HepG2 (cell line): ENCODE measurements at regions not wholly inside any gene's neighbourhood (a gene's known extent, or its start where the extent isn't known, plus 50 kb on each side); places are given as distances from the start of the nearest gene placed in this dataset.

Experiments
- ARHGAP35 ChIP-seq: sonication (generic); formaldehyde crosslinking; IDR thresholded peaks from 2 replicates; pipeline ENCODE4 v1.9.0; 2022; ENCODE audit warnings: mild to moderate bottlenecking, inconsistent platforms, moderate library complexity, missing genetic modification reagents, borderline replicate concordance
- ATF1 ChIP-seq: IDR thresholded peaks from 2 replicates; pipeline ENCODE4 v1.6.1; 2016; ENCODE audit warnings: mild to moderate bottlenecking, control low read depth
- HOXA5 ChIP-seq: sonication (generic); formaldehyde crosslinking; IDR thresholded peaks from 2 replicates; pipeline ENCODE4 v1.4.0; 2020; ENCODE audit warnings: missing genetic modification reagents
- IRX3 ChIP-seq: sonication (generic); formaldehyde crosslinking; IDR thresholded peaks from 2 replicates; pipeline ENCODE4 v1.8.1; 2023; ENCODE audit warnings: mild to moderate bottlenecking, low read depth, missing genetic modification reagents, borderline replicate concordance
- PCBP1 ChIP-seq: fragments of 200-400 bp; formaldehyde crosslinking; IDR thresholded peaks from 2 replicates; pipeline ENCODE4 v1.6.1; 2017; ENCODE audit warnings: mild to moderate bottlenecking, low read depth, low read length, borderline replicate concordance
- ZBTB42 ChIP-seq: sonication (generic); formaldehyde crosslinking; IDR thresholded peaks from 2 replicates; pipeline ENCODE4 v1.5.0; 2020; ENCODE audit warnings: mild to moderate bottlenecking, missing genetic modification reagents
- ZNF468 ChIP-seq: sonication (generic); formaldehyde crosslinking; IDR thresholded peaks from 2 replicates; pipeline ENCODE4 v1.8.0; 2022; ENCODE audit warnings: mild to moderate bottlenecking, moderate library complexity, missing genetic modification reagents
- TF ChIP-seq, protein P1 (sequence below): sonication (generic); formaldehyde crosslinking; IDR thresholded peaks from 2 replicates; pipeline ENCODE4 v1.5.1; 2020; ENCODE audit warnings: mild to moderate bottlenecking, moderate library complexity, missing genetic modification reagents
- TF ChIP-seq, protein P2 (sequence below), 2 experiments: sonication (generic) in 1 of 2; formaldehyde crosslinking in 1 of 2; IDR thresholded peaks; 2 replicates each; pipeline versions ENCODE4 v1.5.1 to v1.6.1; 2011 to 2020; ENCODE audit warnings: borderline replicate concordance in 1 of 2, low read depth in 1 of 2, low read length in 1 of 2, mild to moderate bottlenecking in 1 of 2, missing genetic modification reagents in 1 of 2, moderate library complexity in 1 of 2
- TF ChIP-seq, protein P3 (sequence below): sonication (generic); formaldehyde crosslinking; IDR thresholded peaks from 2 replicates; pipeline ENCODE4 v1.5.0; 2020; ENCODE audit warnings: mild to moderate bottlenecking, missing genetic modification reagents, moderate library complexity
- TF ChIP-seq, protein P4 (sequence below), 2 experiments: IDR thresholded peaks; 2 replicates each; pipeline ENCODE4 v1.6.1; 2011 to 2012; ENCODE audit warnings: low read length in 2 of 2, borderline replicate concordance in 1 of 2, low read depth in 1 of 2, mild to moderate bottlenecking in 1 of 2, moderate library complexity in 1 of 2
- TF ChIP-seq, protein P5 (sequence below): IDR thresholded peaks from 2 replicates; pipeline ENCODE4 v1.6.1; 2016; ENCODE audit warnings: low read depth

DNA sequence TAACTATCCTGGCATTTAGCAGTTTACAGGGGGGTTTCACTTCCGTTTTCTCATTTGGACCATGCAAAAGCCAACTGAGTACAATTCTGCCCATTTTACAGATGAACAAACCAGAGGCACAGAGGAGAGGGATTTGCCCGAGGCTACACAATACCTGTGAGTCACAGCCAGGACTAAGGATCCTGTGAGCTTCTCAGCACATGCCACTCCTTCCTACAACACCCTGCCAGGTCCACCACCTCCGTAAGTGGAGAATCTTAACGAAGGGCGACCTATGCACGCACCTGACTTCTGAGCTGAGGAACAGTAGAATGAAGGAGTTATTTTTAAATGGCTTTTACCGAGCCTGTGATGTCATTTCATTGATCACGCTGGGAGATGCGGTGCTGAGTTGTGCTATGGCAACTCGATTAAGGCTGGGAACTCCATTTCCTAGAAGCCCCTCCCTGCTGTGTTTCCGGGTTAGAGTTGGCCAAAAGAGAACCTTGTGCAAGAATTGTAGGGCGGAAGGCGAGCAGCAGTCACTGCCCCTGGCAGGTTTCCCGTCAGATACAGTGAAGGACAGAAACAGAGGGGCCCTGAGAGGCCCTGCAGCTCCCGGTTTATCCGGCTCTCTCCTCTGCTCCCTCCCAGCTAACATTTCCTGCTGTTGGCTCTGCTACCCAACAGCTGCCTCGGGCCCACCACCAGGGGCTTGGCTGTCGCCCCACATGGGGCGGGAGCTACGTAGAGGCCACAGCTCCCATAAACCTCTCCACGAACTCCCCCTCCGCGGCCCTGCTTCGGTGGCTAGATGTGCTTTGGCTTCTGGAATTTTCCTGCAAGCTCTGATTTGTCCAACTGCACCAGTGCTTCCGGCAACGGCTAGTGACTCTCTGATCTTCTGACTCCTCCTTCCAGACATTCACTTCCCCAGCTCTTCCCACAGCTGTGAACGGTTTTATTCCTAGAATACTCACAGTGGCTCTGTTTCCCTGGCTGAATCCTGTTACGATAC, 75.1 kb upstream of the USP9X start (continued):
- TF ChIP-seq, protein P1, sequence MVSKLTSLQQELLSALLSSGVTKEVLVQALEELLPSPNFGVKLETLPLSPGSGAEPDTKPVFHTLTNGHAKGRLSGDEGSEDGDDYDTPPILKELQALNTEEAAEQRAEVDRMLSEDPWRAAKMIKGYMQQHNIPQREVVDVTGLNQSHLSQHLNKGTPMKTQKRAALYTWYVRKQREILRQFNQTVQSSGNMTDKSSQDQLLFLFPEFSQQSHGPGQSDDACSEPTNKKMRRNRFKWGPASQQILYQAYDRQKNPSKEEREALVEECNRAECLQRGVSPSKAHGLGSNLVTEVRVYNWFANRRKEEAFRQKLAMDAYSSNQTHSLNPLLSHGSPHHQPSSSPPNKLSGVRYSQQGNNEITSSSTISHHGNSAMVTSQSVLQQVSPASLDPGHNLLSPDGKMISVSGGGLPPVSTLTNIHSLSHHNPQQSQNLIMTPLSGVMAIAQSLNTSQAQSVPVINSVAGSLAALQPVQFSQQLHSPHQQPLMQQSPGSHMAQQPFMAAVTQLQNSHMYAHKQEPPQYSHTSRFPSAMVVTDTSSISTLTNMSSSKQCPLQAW (CRISPR knock-in tag), result no peak; the same call in none of the 2 replicates
- TF ChIP-seq PCBP1 (no peak), ARHGAP35 (CRISPR knock-in tag) (0 out of 2 replicates have a peak, but pooled peaks have one; percentile 31), HOXA5 (CRISPR knock-in tag) (peak; percentile 51; the same call in 1 of the 2 replicates), ATF1 (CRISPR knock-in tag) (peak; percentile 50; the same call in 1 of the 2 replicates), IRX3 (CRISPR knock-in tag) (no peak), ZBTB42 (CRISPR knock-in tag) (no peak), ZNF468 (CRISPR knock-in tag) (no peak)
- TF ChIP-seq, protein P2, sequence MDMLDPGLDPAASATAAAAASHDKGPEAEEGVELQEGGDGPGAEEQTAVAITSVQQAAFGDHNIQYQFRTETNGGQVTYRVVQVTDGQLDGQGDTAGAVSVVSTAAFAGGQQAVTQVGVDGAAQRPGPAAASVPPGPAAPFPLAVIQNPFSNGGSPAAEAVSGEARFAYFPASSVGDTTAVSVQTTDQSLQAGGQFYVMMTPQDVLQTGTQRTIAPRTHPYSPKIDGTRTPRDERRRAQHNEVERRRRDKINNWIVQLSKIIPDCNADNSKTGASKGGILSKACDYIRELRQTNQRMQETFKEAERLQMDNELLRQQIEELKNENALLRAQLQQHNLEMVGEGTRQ (IDR thresholded peaks at IDR 0.05; ENCODE audit: low read depth, low read length), result no peak
- TF ChIP-seq, protein P2 (CRISPR knock-in tag; IDR thresholded peaks at IDR 0.05; ENCODE audit: borderline replicate concordance), result no peak
- TF ChIP-seq, protein P3, sequence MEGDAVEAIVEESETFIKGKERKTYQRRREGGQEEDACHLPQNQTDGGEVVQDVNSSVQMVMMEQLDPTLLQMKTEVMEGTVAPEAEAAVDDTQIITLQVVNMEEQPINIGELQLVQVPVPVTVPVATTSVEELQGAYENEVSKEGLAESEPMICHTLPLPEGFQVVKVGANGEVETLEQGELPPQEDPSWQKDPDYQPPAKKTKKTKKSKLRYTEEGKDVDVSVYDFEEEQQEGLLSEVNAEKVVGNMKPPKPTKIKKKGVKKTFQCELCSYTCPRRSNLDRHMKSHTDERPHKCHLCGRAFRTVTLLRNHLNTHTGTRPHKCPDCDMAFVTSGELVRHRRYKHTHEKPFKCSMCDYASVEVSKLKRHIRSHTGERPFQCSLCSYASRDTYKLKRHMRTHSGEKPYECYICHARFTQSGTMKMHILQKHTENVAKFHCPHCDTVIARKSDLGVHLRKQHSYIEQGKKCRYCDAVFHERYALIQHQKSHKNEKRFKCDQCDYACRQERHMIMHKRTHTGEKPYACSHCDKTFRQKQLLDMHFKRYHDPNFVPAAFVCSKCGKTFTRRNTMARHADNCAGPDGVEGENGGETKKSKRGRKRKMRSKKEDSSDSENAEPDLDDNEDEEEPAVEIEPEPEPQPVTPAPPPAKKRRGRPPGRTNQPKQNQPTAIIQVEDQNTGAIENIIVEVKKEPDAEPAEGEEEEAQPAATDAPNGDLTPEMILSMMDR (CRISPR knock-in tag), result 0 out of 2 replicates have a peak, but pooled peaks have one; percentile 19
- TF ChIP-seq, protein P4, sequence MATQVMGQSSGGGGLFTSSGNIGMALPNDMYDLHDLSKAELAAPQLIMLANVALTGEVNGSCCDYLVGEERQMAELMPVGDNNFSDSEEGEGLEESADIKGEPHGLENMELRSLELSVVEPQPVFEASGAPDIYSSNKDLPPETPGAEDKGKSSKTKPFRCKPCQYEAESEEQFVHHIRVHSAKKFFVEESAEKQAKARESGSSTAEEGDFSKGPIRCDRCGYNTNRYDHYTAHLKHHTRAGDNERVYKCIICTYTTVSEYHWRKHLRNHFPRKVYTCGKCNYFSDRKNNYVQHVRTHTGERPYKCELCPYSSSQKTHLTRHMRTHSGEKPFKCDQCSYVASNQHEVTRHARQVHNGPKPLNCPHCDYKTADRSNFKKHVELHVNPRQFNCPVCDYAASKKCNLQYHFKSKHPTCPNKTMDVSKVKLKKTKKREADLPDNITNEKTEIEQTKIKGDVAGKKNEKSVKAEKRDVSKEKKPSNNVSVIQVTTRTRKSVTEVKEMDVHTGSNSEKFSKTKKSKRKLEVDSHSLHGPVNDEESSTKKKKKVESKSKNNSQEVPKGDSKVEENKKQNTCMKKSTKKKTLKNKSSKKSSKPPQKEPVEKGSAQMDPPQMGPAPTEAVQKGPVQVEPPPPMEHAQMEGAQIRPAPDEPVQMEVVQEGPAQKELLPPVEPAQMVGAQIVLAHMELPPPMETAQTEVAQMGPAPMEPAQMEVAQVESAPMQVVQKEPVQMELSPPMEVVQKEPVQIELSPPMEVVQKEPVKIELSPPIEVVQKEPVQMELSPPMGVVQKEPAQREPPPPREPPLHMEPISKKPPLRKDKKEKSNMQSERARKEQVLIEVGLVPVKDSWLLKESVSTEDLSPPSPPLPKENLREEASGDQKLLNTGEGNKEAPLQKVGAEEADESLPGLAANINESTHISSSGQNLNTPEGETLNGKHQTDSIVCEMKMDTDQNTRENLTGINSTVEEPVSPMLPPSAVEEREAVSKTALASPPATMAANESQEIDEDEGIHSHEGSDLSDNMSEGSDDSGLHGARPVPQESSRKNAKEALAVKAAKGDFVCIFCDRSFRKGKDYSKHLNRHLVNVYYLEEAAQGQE (IDR thresholded peaks at IDR 0.05; ENCODE audit: borderline replicate concordance in 1 of 2, low read depth in 1 of 2, low read length in 2 of 2), result no peak
- TF ChIP-seq, protein P5, sequence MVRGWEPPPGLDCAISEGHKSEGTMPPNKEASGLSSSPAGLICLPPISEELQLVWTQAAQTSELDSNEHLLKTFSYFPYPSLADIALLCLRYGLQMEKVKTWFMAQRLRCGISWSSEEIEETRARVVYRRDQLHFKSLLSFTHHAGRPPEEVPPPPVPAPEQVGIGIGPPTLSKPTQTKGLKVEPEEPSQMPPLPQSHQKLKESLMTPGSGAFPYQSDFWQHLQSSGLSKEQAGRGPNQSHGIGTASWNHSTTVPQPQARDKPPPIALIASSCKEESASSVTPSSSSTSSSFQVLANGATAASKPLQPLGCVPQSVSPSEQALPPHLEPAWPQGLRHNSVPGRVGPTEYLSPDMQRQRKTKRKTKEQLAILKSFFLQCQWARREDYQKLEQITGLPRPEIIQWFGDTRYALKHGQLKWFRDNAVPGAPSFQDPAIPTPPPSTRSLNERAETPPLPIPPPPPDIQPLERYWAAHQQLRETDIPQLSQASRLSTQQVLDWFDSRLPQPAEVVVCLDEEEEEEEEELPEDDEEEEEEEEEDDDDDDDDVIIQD (CRISPR knock-in tag), result no peak
